ENCODE measurements at regions not wholly inside any gene's neighbourhood (a gene's known extent, or its start where the extent isn't known, plus 50 kb on each side); places are given as distances from the start of the nearest gene placed in this dataset.

DNA sequence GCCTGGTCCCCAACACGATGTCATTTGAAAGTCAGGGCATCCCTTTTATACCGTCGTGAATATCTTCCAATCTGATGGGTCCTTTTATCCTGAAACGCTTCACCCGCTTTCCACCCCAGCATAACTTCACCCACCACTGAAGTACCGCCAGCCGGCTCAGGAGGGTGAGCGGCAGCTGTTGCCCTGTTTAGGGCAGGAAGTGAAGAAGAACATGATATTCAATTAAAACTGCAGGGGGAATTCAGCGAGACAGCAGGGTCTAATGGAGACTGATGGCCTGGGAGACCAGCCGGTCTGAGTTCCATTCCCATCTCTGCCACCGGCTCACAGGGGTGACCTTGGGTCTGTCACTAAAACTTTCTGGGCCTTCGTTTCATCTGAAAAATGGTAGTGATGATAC lies 68.2 kb upstream of the EGFLAM start:
- intact Hi-C loops (cut with micrococcal nuclease; ENCODE audit: unreplicated experiment) = loop anchor here (5.0 to 10.0 kb wide), 2 partner anchors 165 to 778 kb away; no protein-coding TSS in a partner anchor
- no TSS peak for BruUV-seq (replicated peaks)
- H3K36me3 ChIP-seq (ENCODE audit: control insufficient read depth, insufficient read depth, low read length) = no peaks in the 10 kb centered on the region
- ChIA-PET CTCF (no interaction called here), POLR2A (interaction anchor here (0.6 kb wide), 1 partner anchor 370 kb away, joined by 3 read pairs; no protein-coding TSS in a partner anchor)
- no peak overlapping the region for H3K27ac ChIP-seq (ENCODE audit: low read length)
- no peak for ATAC-seq
- DNase-seq (ENCODE audit: low read depth, low spot score) = no peak
- no peaks in the 10 kb centered on the region for H3K4me1 ChIP-seq (ENCODE audit: control insufficient read depth, insufficient read depth, low read length)
- H3K27me3 ChIP-seq (ENCODE audit: control insufficient read depth, insufficient read depth, low read length) = peaks cover 12% of the 10 kb centered on the region
- no peak overlapping the region for H3K4me3 ChIP-seq (ENCODE audit: low read depth in 2 of 2, low read length in 2 of 2)
- H3K9me3 ChIP-seq (ENCODE audit: control insufficient read depth, insufficient read depth, low read depth, low read length) = no peaks in the 10 kb centered on the region
- TF ChIP-seq, protein P1, sequence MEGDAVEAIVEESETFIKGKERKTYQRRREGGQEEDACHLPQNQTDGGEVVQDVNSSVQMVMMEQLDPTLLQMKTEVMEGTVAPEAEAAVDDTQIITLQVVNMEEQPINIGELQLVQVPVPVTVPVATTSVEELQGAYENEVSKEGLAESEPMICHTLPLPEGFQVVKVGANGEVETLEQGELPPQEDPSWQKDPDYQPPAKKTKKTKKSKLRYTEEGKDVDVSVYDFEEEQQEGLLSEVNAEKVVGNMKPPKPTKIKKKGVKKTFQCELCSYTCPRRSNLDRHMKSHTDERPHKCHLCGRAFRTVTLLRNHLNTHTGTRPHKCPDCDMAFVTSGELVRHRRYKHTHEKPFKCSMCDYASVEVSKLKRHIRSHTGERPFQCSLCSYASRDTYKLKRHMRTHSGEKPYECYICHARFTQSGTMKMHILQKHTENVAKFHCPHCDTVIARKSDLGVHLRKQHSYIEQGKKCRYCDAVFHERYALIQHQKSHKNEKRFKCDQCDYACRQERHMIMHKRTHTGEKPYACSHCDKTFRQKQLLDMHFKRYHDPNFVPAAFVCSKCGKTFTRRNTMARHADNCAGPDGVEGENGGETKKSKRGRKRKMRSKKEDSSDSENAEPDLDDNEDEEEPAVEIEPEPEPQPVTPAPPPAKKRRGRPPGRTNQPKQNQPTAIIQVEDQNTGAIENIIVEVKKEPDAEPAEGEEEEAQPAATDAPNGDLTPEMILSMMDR (IDR thresholded peaks at IDR 0.05) = no peak
- TF ChIP-seq SIN3A (IDR thresholded peaks at IDR 0.05; ENCODE audit: borderline replicate concordance, insufficient read depth, low read depth, low read length) = no peak
- TF ChIP-seq TCF7L2 (IDR thresholded peaks at IDR 0.05; ENCODE audit: low read depth, low read length) = no peak
- TF ChIP-seq REST (IDR thresholded peaks at IDR 0.05; ENCODE audit: insufficient read depth in 1 of 2, low read depth in 2 of 2, low read length in 1 of 2) = no peak
- TF ChIP-seq POLR2AphosphoS5 (IDR thresholded peaks at IDR 0.05; ENCODE audit: low read depth, low read length) = no peak
- in situ Hi-C loops (cut with HindIII; ENCODE audit: low pct_unique_long_range_greater_than_20kb, low sequenced_read_pairs) = no loop called here

DNA sequence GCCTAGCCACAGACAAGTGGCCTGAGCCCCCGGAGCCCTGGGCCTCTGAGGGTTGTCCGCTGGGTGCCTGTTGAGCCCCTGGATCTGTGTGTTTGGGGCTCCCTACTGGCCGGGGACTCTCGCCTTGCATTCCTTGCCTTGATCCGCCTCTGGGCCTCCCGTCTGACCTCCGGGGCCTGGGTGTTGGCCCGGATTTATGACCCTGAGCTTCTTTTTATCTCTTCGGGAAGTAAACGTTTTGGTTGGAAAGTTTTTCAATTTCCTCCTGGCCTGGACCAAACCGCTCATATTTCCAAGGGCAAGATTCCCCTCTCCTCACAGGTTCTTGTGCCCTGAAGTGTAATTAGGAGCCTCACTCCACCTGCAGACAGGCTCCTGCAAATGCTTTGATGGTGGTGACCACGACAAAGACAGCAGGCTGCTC lies 69.3 kb upstream of the EGFLAM start:
- no peak overlapping the region for H3K27ac ChIP-seq (ENCODE audit: low read length)
- BruUV-seq (replicated peaks) = no TSS peak
- DNase-seq (ENCODE audit: low read depth, low spot score) = no peak

More for the DNA sequence above, 69.3 kb upstream of the EGFLAM start:
- POLR2A ChIA-PET = no interaction called here
- no peaks in the 10 kb centered on the region for H3K9me3 ChIP-seq (ENCODE audit: control insufficient read depth, insufficient read depth, low read depth, low read length)
- TF ChIP-seq SIN3A (IDR thresholded peaks at IDR 0.05; ENCODE audit: borderline replicate concordance, insufficient read depth, low read depth, low read length) (no peak), TCF7L2 (IDR thresholded peaks at IDR 0.05; ENCODE audit: low read depth, low read length) (no peak), POLR2AphosphoS5 (IDR thresholded peaks at IDR 0.05; ENCODE audit: low read depth, low read length) (no peak), REST (IDR thresholded peaks at IDR 0.05; ENCODE audit: insufficient read depth in 1 of 2, low read depth in 2 of 2, low read length in 1 of 2) (no peak)
- TF ChIP-seq, protein P1 (IDR thresholded peaks at IDR 0.05) = no peak
- in situ Hi-C loops (cut with HindIII; ENCODE audit: low pct_unique_long_range_greater_than_20kb, low sequenced_read_pairs) (no loop called here), intact Hi-C loops (cut with micrococcal nuclease; ENCODE audit: unreplicated experiment) (loop anchor here (10.0 kb wide), 1 partner anchor 414 kb away; no protein-coding TSS in a partner anchor)
- no peak for ATAC-seq
- CTCF ChIA-PET = interaction anchor here (0.6 kb wide), 1 partner anchor 638 kb away, joined by 3 read pairs; no protein-coding TSS in a partner anchor
- peaks cover 6% of the 10 kb centered on the region for H3K27me3 ChIP-seq (ENCODE audit: control insufficient read depth, insufficient read depth, low read length)
- H3K4me3 ChIP-seq (ENCODE audit: low read depth in 2 of 2, low read length in 2 of 2) = no peak overlapping the region
- no peaks in the 10 kb centered on the region for H3K4me1 ChIP-seq (ENCODE audit: control insufficient read depth, insufficient read depth, low read length)
- H3K36me3 ChIP-seq (ENCODE audit: control insufficient read depth, insufficient read depth, low read length) = no peaks in the 10 kb centered on the region
